SK-N-SH (cell line): ENCODE measurements at regions not wholly inside any gene's neighbourhood (a gene's known extent, or its start where the extent isn't known, plus 50 kb on each side); places are given as distances from the start of the nearest gene placed in this dataset.

Experiments used
- CTCF ChIP-seq: fragments of 200-600 bp; sonication (generic); IDR thresholded peaks from 2 replicates; pipeline ENCODE4 v1.6.1; 2017; ENCODE audit warnings: antibody characterized with exemption, mild to moderate bottlenecking, moderate library complexity
- EZH2phosphoT487 ChIP-seq: fragments of 200-600 bp; sonication (generic); IDR thresholded peaks from 2 replicates; pipeline ENCODE4 v1.6.1; 2017; ENCODE audit warnings: low read depth, mixed run types, mild to moderate bottlenecking, antibody characterized with exemption, moderate library complexity, borderline replicate concordance
- MEF2A ChIP-seq: IDR thresholded peaks from 2 replicates; pipeline ENCODE4 v1.4.0; 2012; ENCODE audit warnings: low read depth, borderline replicate concordance
- NRF1 ChIP-seq: IDR thresholded peaks from 2 replicates; pipeline ENCODE4 v1.6.1; 2012; ENCODE audit warnings: low read depth, mild to moderate bottlenecking, low read length
- RAD21 ChIP-seq: IDR thresholded peaks from 2 replicates; pipeline ENCODE4 v1.6.1; 2012; ENCODE audit warnings: mild to moderate bottlenecking, low read length
- RCOR1 ChIP-seq: fragments of 150-350 bp; IDR thresholded peaks from 2 replicates; pipeline ENCODE4 v1.6.1; 2017; ENCODE audit warnings: antibody characterized with exemption, low read length
- SMC3 ChIP-seq: IDR thresholded peaks from 2 replicates; pipeline ENCODE4 v1.6.1; 2012; ENCODE audit warnings: low read depth, low read length, improper control_type of control experiment
- TAF1 ChIP-seq: IDR thresholded peaks from 2 replicates; pipeline ENCODE4 v1.6.1; 2012; ENCODE audit warnings: low read depth, mild to moderate bottlenecking, low read length, moderate library complexity, borderline replicate concordance

DNA sequence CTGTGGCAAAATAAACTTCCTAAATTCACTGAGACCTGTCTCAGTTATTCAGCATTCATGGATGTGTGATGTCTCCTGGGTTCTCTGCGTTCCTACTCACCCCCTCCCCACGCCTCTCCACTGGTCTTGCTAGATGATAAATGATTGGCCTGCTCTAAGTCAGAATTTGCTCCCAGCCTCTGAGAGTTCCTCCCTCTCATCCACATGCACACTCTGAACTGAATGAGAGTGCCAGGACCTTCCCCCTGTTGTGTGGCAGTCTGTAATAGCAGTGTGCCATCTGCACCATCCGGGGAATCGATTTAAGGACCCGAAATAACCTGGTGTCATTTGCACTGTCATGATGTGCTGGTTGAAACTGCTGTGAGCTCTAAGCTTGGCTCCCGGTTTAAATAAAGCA is 135.8 kb upstream of the AFDN start:
- no peak for TF ChIP-seq CTCF
- TF ChIP-seq RCOR1: no peak
- TF ChIP-seq RAD21: no peak
- TF ChIP-seq TAF1: no peak
- TF ChIP-seq EZH2phosphoT487: no peak
- TF ChIP-seq SMC3: no peak
- no peak for TF ChIP-seq MEF2A
- no peak for TF ChIP-seq NRF1
